K562 (cell line): ENCODE measurements at regions not wholly inside any gene's neighbourhood (a gene's known extent, or its start where the extent isn't known, plus 50 kb on each side); places are given as distances from the start of the nearest gene placed in this dataset.

ENCODE experiments used
- ATAC-seq: fragments of 200-7000 bp; cut with Tn5 transposase; 3 replicates; pipeline ENCODE4 v1.9.1; 2020; ENCODE audit warnings: moderate library complexity
- BruUV-seq: library from RNA; stranded (reverse); fragments of 400-500 nt; replicated peaks from 2 replicates; lab custom pipeline; 2021; lab: Mats Ljungman, UMichigan
- CTCF ChIA-PET: fragments of 300-600 bp; formaldehyde crosslinking; extraction: SDS; loops from one replicate; lab custom pipeline; 2021; ENCODE audit warnings: low intra/inter-chr PET ratio; lab: Yijun Ruan, JAX
- POLR2A ChIA-PET: fragments of 300-600, 350-650 bp; sonication (Branson Sonifier 250); formaldehyde crosslinking; extraction: SDS; loops from one replicate; lab custom pipeline; 2021; ENCODE audit warnings: antibody characterized with exemption, inconsistent platforms; lab: Yijun Ruan, JAX
- DNase-seq, 4 experiments: peaks; one replicate each; pipeline versions ENCODE4 v3.0.0 to v3.0.0-alpha.2; 2011 to 2018; ENCODE audit warnings: low spot score in 3 of 4, mixed read lengths in 3 of 4; ENCODE audit errors: extremely low read depth in 1 of 4
- FAIRE-seq: peaks from 2 replicates; lab custom pipeline; 2011; peaks lifted over from hg19 to GRCh38; lab: Jason Lieb, UNC
- H2AFZ ChIP-seq: 2 replicates; pipeline ENCODE4 v1.6.0; 2011; ENCODE audit warnings: low read depth, low read length, control low read depth, inconsistent platforms
- H3K27ac ChIP-seq: fragments of 200-600 bp; 3 replicates; pipeline ENCODE4 v1.8.0; 2011; ENCODE audit warnings: low read depth, mild to moderate bottlenecking, control low read depth, inconsistent platforms, low read length, moderate library complexity, mixed read lengths; ENCODE audit errors: extremely low read depth
- H3K27me3 ChIP-seq, 2 experiments: fragments of 300-600 bp in 1 of 2; 2 replicates in 1 of 2; 3 replicates in 1 of 2; pipeline versions ENCODE4 v1.6.0 to v1.8.0; 2011; ENCODE audit warnings: inconsistent platforms in 2 of 2, low read length in 2 of 2, mild to moderate bottlenecking in 1 of 2, mixed read lengths in 1 of 2, moderate library complexity in 1 of 2; ENCODE audit not compliant: control insufficient read depth in 2 of 2, insufficient read depth in 2 of 2
- H3K36me3 ChIP-seq: fragments of 300-600 bp; 3 replicates; pipeline ENCODE4 v1.8.0; 2011; ENCODE audit warnings: mild to moderate bottlenecking, low read length, inconsistent platforms; ENCODE audit not compliant: control insufficient read depth, insufficient read depth
- H3K4me1 ChIP-seq, 2 experiments: fragments of 200-600 bp in 1 of 2; replicated peaks in 1 of 2; 2 replicates in 1 of 2; 3 replicates in 1 of 2; pipeline versions ENCODE4 v1.5.1 to v1.8.0; 2011; ENCODE audit warnings: inconsistent platforms in 2 of 2, low read length in 2 of 2, mild to moderate bottlenecking in 1 of 2, mixed read lengths in 1 of 2, moderate library complexity in 1 of 2; ENCODE audit not compliant: control insufficient read depth in 2 of 2, insufficient read depth in 2 of 2
- H3K4me2 ChIP-seq: 2 replicates; pipeline ENCODE4 v1.6.1; 2011; ENCODE audit warnings: low read length, control low read depth, inconsistent platforms, mixed read lengths; ENCODE audit not compliant: insufficient read depth
- H3K4me3 ChIP-seq: fragments of 200-600 bp; sonication (generic), shearing (Covaris generic); 2 replicates; pipeline ENCODE4 v1.5.1; 2016; ENCODE audit warnings: control low read depth, inconsistent platforms
- H3K79me2 ChIP-seq: fragments of 200-600 bp; 3 replicates; pipeline ENCODE4 v1.8.0; 2011; ENCODE audit warnings: low read length, inconsistent platforms; ENCODE audit not compliant: control insufficient read depth, insufficient read depth
- H3K9ac ChIP-seq, 2 experiments: 2 replicates each; pipeline versions ENCODE4 v1.6.0 to v1.6.1; 2011; ENCODE audit warnings: low read depth in 2 of 2, low read length in 2 of 2, control low read depth in 1 of 2, inconsistent platforms in 1 of 2, mild to moderate bottlenecking in 1 of 2, mixed read lengths in 1 of 2; ENCODE audit not compliant: insufficient read depth in 1 of 2
- H3K9me1 ChIP-seq: one replicate; pipeline ENCODE4 v1.6.0; 2011; ENCODE audit warnings: inconsistent platforms, mild to moderate bottlenecking, low read length, moderate library complexity; ENCODE audit not compliant: control insufficient read depth, insufficient read depth
- H3K9me3 ChIP-seq: replicated peaks from 2 replicates; pipeline ENCODE4 v1.5.1; 2011; ENCODE audit warnings: low read depth, low read length, inconsistent platforms; ENCODE audit not compliant: control insufficient read depth, insufficient read depth
- H4K20me1 ChIP-seq: replicated peaks from 2 replicates; pipeline ENCODE4 v1.6.1; 2011; ENCODE audit warnings: low read length, inconsistent platforms, mixed read lengths; ENCODE audit not compliant: control insufficient read depth, insufficient read depth
- BCOR ChIP-seq: fragments of 450-650 bp; IDR thresholded peaks from 2 replicates; pipeline ENCODE4 v1.6.1; 2016
- DIDO1 ChIP-seq: fragments of 450-650 bp; IDR thresholded peaks from 2 replicates; pipeline ENCODE4 v1.6.1; 2016; ENCODE audit warnings: low read depth, missing biosample characterization, missing genetic modification characterization
- FOXP1 ChIP-seq: sonication (generic); formaldehyde crosslinking; IDR thresholded peaks from 2 replicates; pipeline ENCODE4 v1.8.0; 2022; ENCODE audit warnings: mild to moderate bottlenecking, missing genetic modification reagents
- HSF4 ChIP-seq: fragments of 250-450 bp; sonication (Bioruptor Pico); IDR thresholded peaks from 2 replicates; pipeline ENCODE4 v2.1.2; 2022; ENCODE audit warnings: mild to moderate bottlenecking, moderate library complexity, borderline replicate concordance
- ZBTB1 ChIP-seq: sonication (generic); formaldehyde crosslinking; IDR thresholded peaks from 2 replicates; pipeline ENCODE4 v1.8.1; 2023; ENCODE audit warnings: missing genetic modification reagents, low read depth, mild to moderate bottlenecking, borderline replicate concordance
- ZNF695 ChIP-seq: fragments of 450-650 bp; formaldehyde crosslinking; IDR thresholded peaks from 2 replicates; pipeline ENCODE4 v1.4.0; 2020; ENCODE audit warnings: mild to moderate bottlenecking, moderate library complexity
- WGBS: fragments of 100-300 bp; shearing (Covaris generic); methylation state at CpG from one replicate; pipeline ENCODE4 v1.1.6; 2016; ENCODE audit warnings: low coverage, mixed read lengths; ENCODE audit not compliant: insufficient coverage; ENCODE audit errors: missing lambda C conversion rate; 5-methylcytosine and 5-hydroxymethylcytosine counted together
- in situ Hi-C: fragments of 300-500 bp; cut with MboI; formaldehyde crosslinking; loops from 4 replicates; pipeline ENCODE4 v1.15.0; 2018; ENCODE audit warnings: inconsistent platforms, mixed read lengths
- intact Hi-C: fragments of 100-400 bp; cut with micrococcal nuclease; formaldehyde crosslinking; loops from 2 replicates; pipeline ENCODE4 v1.14.2; 2022
- TF ChIP-seq, protein P1 (sequence below): sonication (generic); formaldehyde crosslinking; IDR thresholded peaks from 2 replicates; pipeline ENCODE4 v1.8.0; 2022; ENCODE audit warnings: mild to moderate bottlenecking, low read depth, missing genetic modification reagents
- TF ChIP-seq, protein P2 (sequence below): fragments of 250-450 bp; sonication (Bioruptor Pico); IDR thresholded peaks from 2 replicates; pipeline ENCODE4 v1.9.0; 2021; ENCODE audit warnings: mild to moderate bottlenecking

DNA sequence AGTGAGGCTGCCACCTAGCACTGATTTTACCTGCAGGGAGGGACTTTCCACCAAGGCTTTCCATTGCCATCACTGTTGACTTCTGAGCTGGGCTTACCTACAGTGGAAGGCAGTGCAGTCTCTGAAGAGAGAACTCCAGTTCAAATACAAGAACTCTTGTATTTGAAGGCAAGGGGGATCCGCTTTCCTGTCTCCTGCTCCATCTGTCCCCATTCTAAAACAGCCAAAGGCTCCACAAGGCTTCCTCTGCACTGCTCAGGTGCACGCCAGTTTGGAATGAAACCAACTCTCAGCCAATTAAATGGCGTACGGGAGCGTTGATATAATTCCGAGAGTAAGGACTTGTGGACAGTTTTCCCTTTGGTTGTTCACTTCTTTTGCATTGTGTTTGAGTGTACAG, 66.0 kb upstream of the CXCL14 start:
- Histone ChIP-seq H3K4me3 (no peak overlapping the region), H3K27ac (no peak overlapping the region), H3K36me3 (no peaks in the 10 kb centered on the region), H2AFZ (no peak overlapping the region), H3K4me2 (no peak overlapping the region), H3K4me1 (no peaks in the 10 kb centered on the region)
- intact Hi-C loops = no loop called here
- no peak for DNase-seq
- in situ Hi-C loops = no loop called here
- WGBS = 3% methylated on average over 6 of the region's 6 CpGs
- TF ChIP-seq DIDO1 (tag) (no peak), FOXP1 (no peak), ZBTB1 (CRISPR knock-in tag) (no peak), ZNF695 (CRISPR knock-in tag) (no peak), BCOR (no peak), HSF4 (CRISPR knock-in tag) (no peak)
- TF ChIP-seq, protein P1, sequence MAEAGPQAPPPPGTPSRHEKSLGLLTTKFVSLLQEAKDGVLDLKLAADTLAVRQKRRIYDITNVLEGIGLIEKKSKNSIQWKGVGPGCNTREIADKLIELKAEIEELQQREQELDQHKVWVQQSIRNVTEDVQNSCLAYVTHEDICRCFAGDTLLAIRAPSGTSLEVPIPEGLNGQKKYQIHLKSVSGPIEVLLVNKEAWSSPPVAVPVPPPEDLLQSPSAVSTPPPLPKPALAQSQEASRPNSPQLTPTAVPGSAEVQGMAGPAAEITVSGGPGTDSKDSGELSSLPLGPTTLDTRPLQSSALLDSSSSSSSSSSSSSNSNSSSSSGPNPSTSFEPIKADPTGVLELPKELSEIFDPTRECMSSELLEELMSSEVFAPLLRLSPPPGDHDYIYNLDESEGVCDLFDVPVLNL = no peak
- TF ChIP-seq, protein P2, sequence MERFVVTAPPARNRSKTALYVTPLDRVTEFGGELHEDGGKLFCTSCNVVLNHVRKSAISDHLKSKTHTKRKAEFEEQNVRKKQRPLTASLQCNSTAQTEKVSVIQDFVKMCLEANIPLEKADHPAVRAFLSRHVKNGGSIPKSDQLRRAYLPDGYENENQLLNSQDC = no peak
- TF ChIP-seq, all 486 proteins: peak for 0
- Histone ChIP-seq H3K27me3 (peaks cover 0 to 34% of the 10 kb centered on the region in 2 experiments; a peak in 3 of 5 replicates), H3K9ac (no peak overlapping the region), H4K20me1 (no peaks in the 10 kb centered on the region), H3K9me3 (no peaks in the 10 kb centered on the region), H3K9me1 (no peaks in the 10 kb centered on the region), H3K79me2 (no peaks in the 10 kb centered on the region)
- FAIRE-seq (no peak), ATAC-seq (no peak)
- ChIA-PET POLR2A (interaction anchor here (1.3 kb wide), 1 partner anchor 12 kb away, joined by 3 read pairs; no protein-coding TSS in a partner anchor), CTCF (no interaction called here)
- no TSS peak for BruUV-seq
